GM21360 (cell line): ENCODE measurements at regions not wholly inside any gene's neighbourhood (a gene's known extent, or its start where the extent isn't known, plus 50 kb on each side); places are given as distances from the start of the nearest gene placed in this dataset.

Experiments used
- ATAC-seq: cut with Tn5 transposase; IDR thresholded peaks from one replicate; pipeline ENCODE4 v1.9.1; 2021; ENCODE audit warnings: mild to moderate bottlenecking, moderate library complexity; ENCODE audit not compliant: unreplicated experiment

DNA sequence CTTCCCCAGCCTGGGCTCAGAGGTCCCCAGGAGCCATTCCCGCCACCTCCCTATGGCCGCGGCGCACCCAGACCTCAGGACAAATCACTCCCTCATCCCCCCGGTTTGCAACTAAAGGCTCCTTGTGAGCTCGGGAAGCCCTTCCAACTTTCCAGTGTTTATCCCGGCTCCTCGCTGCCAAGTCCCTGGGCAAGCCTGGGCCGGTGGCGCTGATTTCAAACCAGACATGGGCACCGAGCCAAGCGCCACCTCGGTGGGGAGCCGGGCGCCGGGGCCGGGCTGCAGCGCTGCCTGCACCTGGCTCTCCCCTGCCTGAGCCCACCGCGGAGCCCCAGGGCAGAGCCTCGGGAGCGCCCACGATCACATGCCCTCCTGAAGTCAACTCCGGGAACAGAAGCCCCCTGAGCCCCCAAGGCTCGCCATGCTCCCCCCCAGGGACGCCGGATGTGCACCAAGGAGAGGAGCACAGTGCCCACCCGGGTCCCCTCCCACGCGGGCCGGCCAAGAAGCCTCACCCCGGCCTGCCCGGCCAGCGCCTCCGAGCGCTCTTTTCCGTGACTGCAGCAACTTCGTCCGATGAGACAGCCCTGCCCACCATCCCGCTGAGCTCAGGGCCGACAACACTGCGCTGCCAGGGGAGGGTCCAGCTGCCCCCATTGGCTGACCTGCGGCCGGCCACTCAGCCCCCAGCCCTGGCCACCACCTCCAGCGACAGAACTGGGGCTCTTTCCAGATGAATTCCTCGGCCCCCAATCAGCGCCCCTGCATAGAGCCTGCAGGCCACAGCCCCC, 50.0 kb downstream of the NCOR2 start:
- ATAC-seq: no peak

GRCh38 chr12:124516850-124517249, 50.6 kb downstream of the NCOR2 start:
- no peak for ATAC-seq

GRCh38 chr12:124515981-124516380, 51.4 kb downstream of the NCOR2 start:
- ATAC-seq: no peak

GRCh38 chr12:124514996-124515932, 52.1 kb downstream of the NCOR2 start:
- ATAC-seq: no peak

DNA sequence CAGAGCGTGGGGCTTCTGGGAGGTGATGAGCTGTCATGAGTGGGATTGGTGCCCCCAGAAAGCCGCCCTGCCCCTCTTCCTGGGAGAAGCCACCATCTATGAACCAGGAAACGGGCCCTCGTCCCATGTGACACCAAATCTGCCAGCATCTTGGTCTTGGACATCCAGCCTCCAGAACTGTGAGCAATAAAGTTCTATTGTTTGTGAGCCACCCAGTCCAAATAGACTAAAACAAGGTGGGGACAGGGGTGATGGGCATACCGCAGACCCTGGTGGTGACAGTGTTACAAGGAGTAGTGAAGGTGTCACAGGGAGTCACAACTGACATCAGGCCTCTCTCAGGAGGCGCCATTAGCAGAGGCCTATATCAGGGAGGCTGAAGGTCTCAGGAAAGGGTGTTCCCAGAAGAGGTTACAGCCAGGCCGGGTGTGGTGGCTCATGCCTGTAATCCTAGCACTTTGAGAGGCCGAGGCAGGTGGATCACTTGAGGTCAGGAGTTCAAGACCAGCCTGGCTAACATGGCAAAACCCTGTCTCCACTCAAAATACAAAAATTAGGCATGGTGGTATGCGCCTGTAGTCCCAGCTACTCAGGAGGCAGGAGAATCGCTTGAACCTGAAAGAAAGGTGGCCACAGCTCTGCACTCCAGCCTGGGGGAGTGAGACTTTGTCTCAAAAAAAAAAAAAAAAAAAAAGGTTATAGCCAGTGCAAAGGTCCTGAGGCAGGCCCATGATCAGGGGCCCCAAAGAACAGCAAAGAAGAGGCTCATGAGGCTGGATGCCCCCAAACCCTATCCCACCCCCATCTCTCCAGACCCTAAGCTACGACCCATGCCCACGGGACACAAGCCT, 53.0 kb downstream of the NCOR2 start:
- ATAC-seq: no peak

GRCh38 chr12:124513297-124513867, 54.0 kb downstream of the NCOR2 start:
- no peak for ATAC-seq

DNA sequence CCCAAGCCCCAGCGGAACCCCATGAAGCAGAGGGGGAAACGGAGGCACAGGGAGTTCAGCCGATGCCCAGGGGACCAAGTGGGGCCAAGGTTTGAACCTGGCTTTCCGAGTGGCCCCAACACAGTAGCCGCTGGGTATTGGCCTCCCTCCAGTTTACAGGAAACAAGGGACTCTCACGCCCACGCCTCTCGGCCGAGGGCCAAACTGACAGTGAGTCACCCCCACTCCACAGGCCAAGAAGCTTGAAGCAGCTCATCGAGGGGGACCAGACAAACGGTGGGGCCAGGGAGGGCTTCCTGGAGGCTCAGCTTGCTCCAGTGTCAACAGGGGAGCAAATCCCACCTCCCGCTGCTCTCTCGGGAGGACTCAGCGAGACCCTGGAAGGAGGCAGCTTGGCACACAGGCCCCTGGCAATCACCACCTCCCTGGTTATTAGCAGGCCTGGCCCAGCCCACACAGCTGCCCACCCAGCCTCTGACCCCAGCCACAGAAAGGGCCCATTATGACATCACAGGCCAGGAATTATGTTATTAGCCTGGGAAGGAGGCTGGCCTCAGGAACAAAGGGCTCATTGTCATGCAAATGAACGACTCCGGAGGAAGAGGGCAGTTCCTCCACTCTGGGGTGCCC, 54.6 kb downstream of the NCOR2 start:
- ATAC-seq: no peak

- ATAC-seq: no peak
Measured at GRCh38 chr12:124511259-124511985, 56.0 kb downstream of the NCOR2 start.

GRCh38 chr12:124510301-124510970, 57.0 kb downstream of the NCOR2 start:
- ATAC-seq: no peak

DNA sequence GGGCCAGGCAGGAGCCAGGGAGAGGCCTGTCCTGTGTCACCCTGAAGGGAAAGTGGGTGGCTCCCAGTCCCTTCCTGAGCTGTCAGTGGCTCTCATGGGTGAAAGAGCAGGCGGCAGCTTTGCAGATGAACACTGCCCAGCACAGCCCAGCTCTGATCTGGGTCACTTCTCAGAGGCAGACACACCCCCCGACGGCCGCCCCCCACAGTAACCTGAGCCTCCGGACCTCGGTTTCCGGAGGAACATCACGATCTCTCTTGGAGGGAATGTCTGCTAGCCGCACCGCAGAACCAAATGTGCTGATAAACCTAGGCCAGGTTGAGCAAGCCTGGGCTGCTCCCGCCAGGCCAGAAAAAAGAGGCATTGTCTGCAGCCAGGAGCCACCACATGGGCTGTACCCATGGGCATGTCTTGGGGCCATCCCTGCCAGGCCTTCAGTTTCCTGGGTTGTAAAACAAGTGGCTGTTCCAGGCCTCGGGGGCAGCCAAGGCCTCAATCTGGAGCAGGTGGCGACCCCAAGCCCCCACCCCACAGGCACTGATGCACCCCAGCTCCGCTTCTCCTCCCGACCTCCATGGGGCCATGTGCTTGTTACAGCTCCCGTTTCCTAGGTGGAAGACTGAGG, 57.6 kb downstream of the NCOR2 start:
- no peak for ATAC-seq

DNA sequence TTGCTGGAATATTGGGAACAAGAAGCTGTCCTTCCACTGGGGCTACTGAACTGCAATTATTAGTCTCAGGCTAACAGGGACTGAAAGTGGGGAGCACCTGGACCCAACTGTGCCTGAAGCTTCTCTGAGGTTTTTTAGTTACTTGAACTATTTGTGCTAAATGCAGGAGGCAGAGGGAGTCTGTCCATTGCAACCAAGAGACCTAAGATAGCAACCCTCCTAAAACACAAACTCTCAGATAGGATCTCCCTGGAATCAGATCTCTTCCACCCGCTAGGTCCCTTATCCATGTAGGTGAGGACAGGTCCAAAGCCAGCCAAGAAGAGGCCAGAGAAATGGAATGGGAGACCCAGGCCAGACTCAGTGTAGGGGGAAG, 58.1 kb downstream of the NCOR2 start:
- no peak for ATAC-seq

GRCh38 chr12:124508381-124509079, 58.9 kb downstream of the NCOR2 start:
- no peak for ATAC-seq

GRCh38 chr12:124507188-124508109, 60.0 kb downstream of the NCOR2 start:
- ATAC-seq: no peak

DNA sequence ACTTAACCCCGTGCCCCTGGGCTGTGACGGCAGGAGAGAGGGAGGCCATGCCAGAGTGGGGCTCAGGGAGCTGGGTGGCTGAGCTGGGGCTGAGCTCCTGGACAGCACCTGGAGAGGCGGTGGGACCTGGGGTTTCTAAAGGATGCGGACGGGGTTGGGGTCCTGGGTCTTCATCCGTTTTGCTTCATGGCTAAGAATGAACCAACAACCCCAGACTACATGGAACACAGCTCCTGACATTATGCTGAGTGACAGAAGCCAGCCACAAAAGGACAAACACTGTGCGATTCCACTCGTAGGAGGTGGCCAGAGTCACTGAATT, 60.6 kb downstream of the NCOR2 start:
- ATAC-seq: no peak

GRCh38 chr12:124506145-124506831, 61.1 kb downstream of the NCOR2 start:
- no peak for ATAC-seq

GRCh38 chr12:124505001-124505818, 62.2 kb downstream of the NCOR2 start:
- ATAC-seq: no peak
